T-helper 2 cell treated with Interferon-gamma antibody and Interleukin-4, amounts not matched to agents 5 μg/mL and 100 μg/mL, for 36 hours (primary cell): ENCODE measurements at regions not wholly inside any gene's neighbourhood (a gene's known extent, or its start where the extent isn't known, plus 50 kb on each side); places are given as distances from the start of the nearest gene placed in this dataset.

ENCODE experiments used
- DNase-seq: peaks from one replicate; pipeline ENCODE4 v3.0.0; 2021; ENCODE audit warnings: low spot score
- H3K27ac Mint-ChIP-seq: one replicate; pipeline ENCODE4 v1.8.0; 2021; ENCODE audit warnings: mild to moderate bottlenecking, mixed read lengths
- H3K27me3 Mint-ChIP-seq: one replicate; pipeline ENCODE4 v1.8.0; 2021; ENCODE audit warnings: low read depth, mixed read lengths
- H3K36me3 Mint-ChIP-seq: one replicate; pipeline ENCODE4 v1.8.0; 2021; ENCODE audit warnings: low read depth, mixed read lengths
- H3K4me1 Mint-ChIP-seq: one replicate; pipeline ENCODE4 v1.8.0; 2021; ENCODE audit warnings: low read depth, mixed read lengths
- H3K4me3 Mint-ChIP-seq: one replicate; pipeline ENCODE4 v1.8.0; 2022; ENCODE audit warnings: mild to moderate bottlenecking, moderate library complexity, mixed read lengths
- H3K9me3 Mint-ChIP-seq: one replicate; pipeline ENCODE4 v1.8.0; 2021; ENCODE audit warnings: mixed read lengths

GRCh38 chr18:8480506-8481328 is 128.5 kb upstream of the RAB12 start:
- H3K4me1 Mint-ChIP-seq, result no peaks in the 10 kb centered on the region
- no peaks in the 10 kb centered on the region for H3K27me3 Mint-ChIP-seq
- H3K27ac Mint-ChIP-seq, result no peak overlapping the region
- no peak for DNase-seq
- H3K36me3 Mint-ChIP-seq, result no peaks in the 10 kb centered on the region
- H3K9me3 Mint-ChIP-seq, result no peaks in the 10 kb centered on the region
- no peak overlapping the region for H3K4me3 Mint-ChIP-seq

GRCh38 chr18:8484951-8485350 is 124.3 kb upstream of the RAB12 start:
- H3K27ac Mint-ChIP-seq, result no peak overlapping the region
- no peaks in the 10 kb centered on the region for H3K9me3 Mint-ChIP-seq

GRCh38 chr18:8489761-8490160 is 119.5 kb upstream of the RAB12 start:
- no peaks in the 10 kb centered on the region for H3K36me3 Mint-ChIP-seq

More at GRCh38 chr18:8484951-8485350, 124.3 kb upstream of the RAB12 start:
- no peak overlapping the region for H3K4me3 Mint-ChIP-seq
- DNase-seq, result no peak
- H3K4me1 Mint-ChIP-seq, result no peaks in the 10 kb centered on the region
- no peaks in the 10 kb centered on the region for H3K27me3 Mint-ChIP-seq
- no peaks in the 10 kb centered on the region for H3K36me3 Mint-ChIP-seq

GRCh38 chr18:8491516-8491915 is 117.7 kb upstream of the RAB12 start:
- Mint-ChIP-seq H3K9me3 (no peaks in the 10 kb centered on the region), H3K27ac (no peak overlapping the region), H3K27me3 (no peaks in the 10 kb centered on the region), H3K4me3 (no peak overlapping the region), H3K36me3 (no peaks in the 10 kb centered on the region), H3K4me1 (no peaks in the 10 kb centered on the region)
- DNase-seq, result no peak

More at GRCh38 chr18:8489761-8490160, 119.5 kb upstream of the RAB12 start:
- Mint-ChIP-seq H3K9me3 (no peaks in the 10 kb centered on the region), H3K4me1 (no peaks in the 10 kb centered on the region), H3K4me3 (no peak overlapping the region), H3K27me3 (no peaks in the 10 kb centered on the region), H3K27ac (no peak overlapping the region)
- DNase-seq, result no peak

GRCh38 chr18:8493141-8493540 is 116.1 kb upstream of the RAB12 start:
- no peak overlapping the region for H3K27ac Mint-ChIP-seq

GRCh38 chr18:8496186-8496585 is 113.1 kb upstream of the RAB12 start:
- DNase-seq, result no peak
- no peak overlapping the region for H3K4me3 Mint-ChIP-seq
- H3K27ac Mint-ChIP-seq, result no peak overlapping the region
- no peaks in the 10 kb centered on the region for H3K9me3 Mint-ChIP-seq
- no peaks in the 10 kb centered on the region for H3K4me1 Mint-ChIP-seq
- H3K27me3 Mint-ChIP-seq, result no peaks in the 10 kb centered on the region
- H3K36me3 Mint-ChIP-seq, result no peaks in the 10 kb centered on the region

More at GRCh38 chr18:8493141-8493540, 116.1 kb upstream of the RAB12 start:
- Mint-ChIP-seq H3K9me3 (no peaks in the 10 kb centered on the region), H3K4me3 (no peak overlapping the region), H3K27me3 (no peaks in the 10 kb centered on the region), H3K4me1 (no peaks in the 10 kb centered on the region), H3K36me3 (no peaks in the 10 kb centered on the region)
- no peak for DNase-seq

- H3K4me3 Mint-ChIP-seq, result no peak overlapping the region
- no peaks in the 10 kb centered on the region for H3K27me3 Mint-ChIP-seq
- no peak overlapping the region for H3K27ac Mint-ChIP-seq
- H3K9me3 Mint-ChIP-seq, result no peaks in the 10 kb centered on the region
- no peaks in the 10 kb centered on the region for H3K36me3 Mint-ChIP-seq
- DNase-seq, result no peak
- H3K4me1 Mint-ChIP-seq, result no peaks in the 10 kb centered on the region
These were observed 110.3 kb upstream of the RAB12 start for GRCh38 chr18:8498905-8499304.

- H3K4me3 Mint-ChIP-seq, result no peak overlapping the region
- H3K9me3 Mint-ChIP-seq, result no peaks in the 10 kb centered on the region
- no peak overlapping the region for H3K27ac Mint-ChIP-seq
- no peak for DNase-seq
- no peaks in the 10 kb centered on the region for H3K27me3 Mint-ChIP-seq
- no peaks in the 10 kb centered on the region for H3K36me3 Mint-ChIP-seq
- H3K4me1 Mint-ChIP-seq, result no peaks in the 10 kb centered on the region
These were observed 109.2 kb upstream of the RAB12 start for GRCh38 chr18:8499810-8500675.

- Mint-ChIP-seq H3K27ac (no peak overlapping the region), H3K4me1 (no peaks in the 10 kb centered on the region), H3K4me3 (no peak overlapping the region), H3K27me3 (no peaks in the 10 kb centered on the region), H3K9me3 (no peaks in the 10 kb centered on the region), H3K36me3 (no peaks in the 10 kb centered on the region)
- no peak for DNase-seq
These were observed 108.2 kb upstream of the RAB12 start for GRCh38 chr18:8501044-8501443.

- H3K4me3 Mint-ChIP-seq, result no peak overlapping the region
- no peaks in the 10 kb centered on the region for H3K27me3 Mint-ChIP-seq
- H3K9me3 Mint-ChIP-seq, result no peaks in the 10 kb centered on the region
- no peaks in the 10 kb centered on the region for H3K36me3 Mint-ChIP-seq
- H3K4me1 Mint-ChIP-seq, result no peaks in the 10 kb centered on the region
- DNase-seq, result no peak
- no peak overlapping the region for H3K27ac Mint-ChIP-seq
These were observed 106.0 kb upstream of the RAB12 start for GRCh38 chr18:8503248-8503647.

- H3K4me1 Mint-ChIP-seq, result no peaks in the 10 kb centered on the region
- DNase-seq, result no peak
- H3K27ac Mint-ChIP-seq, result no peak overlapping the region
- no peak overlapping the region for H3K4me3 Mint-ChIP-seq
- no peaks in the 10 kb centered on the region for H3K27me3 Mint-ChIP-seq
- H3K36me3 Mint-ChIP-seq, result no peaks in the 10 kb centered on the region
- H3K9me3 Mint-ChIP-seq, result no peaks in the 10 kb centered on the region
These were observed 104.8 kb upstream of the RAB12 start for GRCh38 chr18:8504424-8504823.

- Mint-ChIP-seq H3K4me1 (no peaks in the 10 kb centered on the region), H3K4me3 (no peak overlapping the region), H3K27me3 (no peaks in the 10 kb centered on the region)
These were observed 104.3 kb upstream of the RAB12 start for GRCh38 chr18:8504880-8505435.

GRCh38 chr18:8506251-8507049 is 102.8 kb upstream of the RAB12 start:
- Mint-ChIP-seq H3K27me3 (no peaks in the 10 kb centered on the region), H3K9me3 (no peaks in the 10 kb centered on the region), H3K36me3 (no peaks in the 10 kb centered on the region), H3K4me3 (no peak overlapping the region), H3K4me1 (peaks cover 3% of the 10 kb centered on the region), H3K27ac (no peak overlapping the region)
- no peak for DNase-seq

More at GRCh38 chr18:8504880-8505435, 104.3 kb upstream of the RAB12 start:
- H3K27ac Mint-ChIP-seq, result no peak overlapping the region
- DNase-seq, result no peak
- no peaks in the 10 kb centered on the region for H3K36me3 Mint-ChIP-seq
- H3K9me3 Mint-ChIP-seq, result no peaks in the 10 kb centered on the region
